Heart left ventricle (tissue), 13 donors: ENCODE measurements at regions not wholly inside any gene's neighbourhood (a gene's known extent, or its start where the extent isn't known, plus 50 kb on each side); places are given as distances from the start of the nearest gene placed in this dataset.

Source experiments
- POLR2A ChIP-seq, 2 donors: fragments of 450-650 bp; IDR thresholded peaks; one replicate each; pipeline ENCODE4 v1.6.1; 2017; ENCODE audit warnings: antibody characterized with exemption in 2 of 2, mild to moderate bottlenecking in 2 of 2, moderate library complexity in 2 of 2
- TF ChIP-seq, protein P1 (sequence below), 12 donors: fragments of 200-600 bp; sonication (generic) in 4 of 12; IDR thresholded peaks; one replicate each; pipeline versions ENCODE4 v1.5.0 to v1.8.0; 2018 to 2022; ENCODE audit warnings: antibody characterized with exemption in 12 of 12, mild to moderate bottlenecking in 5 of 12
- donor health status: ischemic (EF 13 %, LVEDD 7.1; RV severe dilation, severe dysfunction).
- donor health status: DM: no; HTN: yes; CAD: no.
- donor health status: DM: no; HTN: no; CAD: no.
- donor health status: ischemic (EF 25% LVEDD 6.9; RV normal size, moderate dysfunction).
- donor health status: ischemic (EF 25% LVEDD 5.7; RV mildly dilated, moderate dysfunction).
- donor health status: ischemic (EF 35%, LVEDD 5.7; RV mildly dilated, moderate dysfunction).
- donor health status: nonischemic (EF 11% LVEDD 7.7; RV severe dilation, severe dysfunction).
- donor health status: DM: yes; HTN: yes; CAD: no.
- donor health status: PGD.
- donor health status: ischemic (EF 29% LVEDD 5.4; RV normal size, mild dysfunction).
- donor health status: nonischemic (EF 23%, LVEDD 6.1; RV moderate dilation, normal function).

DNA sequence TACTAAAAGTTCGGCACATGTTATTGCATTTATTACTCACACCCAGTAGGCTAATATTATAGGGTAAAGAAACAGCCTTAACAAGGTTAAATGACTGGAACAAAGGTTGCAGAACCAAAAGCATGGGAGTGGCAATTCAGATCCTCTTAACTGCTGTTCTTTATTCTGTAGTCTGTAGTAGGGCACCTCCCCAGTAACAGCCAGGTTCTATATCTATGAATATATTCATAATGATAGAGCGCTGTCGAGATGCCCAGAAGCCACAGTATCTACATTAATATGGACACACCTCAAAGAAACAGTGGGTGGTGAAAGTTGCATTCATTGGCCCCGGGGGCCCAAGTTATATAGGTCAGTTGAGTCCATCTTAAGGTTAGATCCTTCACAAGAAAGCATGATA is 340.9 kb upstream of the THRB start:
- TF ChIP-seq, protein P1, sequence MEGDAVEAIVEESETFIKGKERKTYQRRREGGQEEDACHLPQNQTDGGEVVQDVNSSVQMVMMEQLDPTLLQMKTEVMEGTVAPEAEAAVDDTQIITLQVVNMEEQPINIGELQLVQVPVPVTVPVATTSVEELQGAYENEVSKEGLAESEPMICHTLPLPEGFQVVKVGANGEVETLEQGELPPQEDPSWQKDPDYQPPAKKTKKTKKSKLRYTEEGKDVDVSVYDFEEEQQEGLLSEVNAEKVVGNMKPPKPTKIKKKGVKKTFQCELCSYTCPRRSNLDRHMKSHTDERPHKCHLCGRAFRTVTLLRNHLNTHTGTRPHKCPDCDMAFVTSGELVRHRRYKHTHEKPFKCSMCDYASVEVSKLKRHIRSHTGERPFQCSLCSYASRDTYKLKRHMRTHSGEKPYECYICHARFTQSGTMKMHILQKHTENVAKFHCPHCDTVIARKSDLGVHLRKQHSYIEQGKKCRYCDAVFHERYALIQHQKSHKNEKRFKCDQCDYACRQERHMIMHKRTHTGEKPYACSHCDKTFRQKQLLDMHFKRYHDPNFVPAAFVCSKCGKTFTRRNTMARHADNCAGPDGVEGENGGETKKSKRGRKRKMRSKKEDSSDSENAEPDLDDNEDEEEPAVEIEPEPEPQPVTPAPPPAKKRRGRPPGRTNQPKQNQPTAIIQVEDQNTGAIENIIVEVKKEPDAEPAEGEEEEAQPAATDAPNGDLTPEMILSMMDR (IDR thresholded peaks at IDR 0.05), result no peak
- TF ChIP-seq POLR2A (IDR thresholded peaks at IDR 0.05), result no peak
